K562 (cell line): ENCODE measurements at regions not wholly inside any gene's neighbourhood (a gene's known extent, or its start where the extent isn't known, plus 50 kb on each side); places are given as distances from the start of the nearest gene placed in this dataset.

Experiments used
- ATAC-seq: fragments of 200-7000 bp; cut with Tn5 transposase; 3 replicates; pipeline ENCODE4 v1.9.1; 2020; ENCODE audit warnings: moderate library complexity
- BruUV-seq: library from RNA; stranded (reverse); fragments of 400-500 nt; replicated peaks from 2 replicates; lab custom pipeline; 2021; lab: Mats Ljungman, UMichigan
- CTCF ChIA-PET: fragments of 300-600 bp; formaldehyde crosslinking; extraction: SDS; loops from one replicate; lab custom pipeline; 2021; ENCODE audit warnings: low intra/inter-chr PET ratio; lab: Yijun Ruan, JAX
- POLR2A ChIA-PET: fragments of 300-600, 350-650 bp; sonication (Branson Sonifier 250); formaldehyde crosslinking; extraction: SDS; loops from one replicate; lab custom pipeline; 2021; ENCODE audit warnings: antibody characterized with exemption, inconsistent platforms; lab: Yijun Ruan, JAX
- DNase-seq, 4 experiments: peaks; one replicate each; pipeline versions ENCODE4 v3.0.0 to v3.0.0-alpha.2; 2011 to 2018; ENCODE audit warnings: low spot score in 3 of 4, mixed read lengths in 3 of 4; ENCODE audit errors: extremely low read depth in 1 of 4
- FAIRE-seq: peaks from 2 replicates; lab custom pipeline; 2011; peaks lifted over from hg19 to GRCh38; lab: Jason Lieb, UNC
- H2AFZ ChIP-seq: 2 replicates; pipeline ENCODE4 v1.6.0; 2011; ENCODE audit warnings: low read depth, low read length, control low read depth, inconsistent platforms
- H3K27ac ChIP-seq: fragments of 200-600 bp; 3 replicates; pipeline ENCODE4 v1.8.0; 2011; ENCODE audit warnings: low read depth, mild to moderate bottlenecking, control low read depth, inconsistent platforms, low read length, moderate library complexity, mixed read lengths; ENCODE audit errors: extremely low read depth
- H3K27me3 ChIP-seq, 2 experiments: fragments of 300-600 bp in 1 of 2; 2 replicates in 1 of 2; 3 replicates in 1 of 2; pipeline versions ENCODE4 v1.6.0 to v1.8.0; 2011; ENCODE audit warnings: inconsistent platforms in 2 of 2, low read length in 2 of 2, mild to moderate bottlenecking in 1 of 2, mixed read lengths in 1 of 2, moderate library complexity in 1 of 2; ENCODE audit not compliant: control insufficient read depth in 2 of 2, insufficient read depth in 2 of 2
- H3K36me3 ChIP-seq: fragments of 300-600 bp; 3 replicates; pipeline ENCODE4 v1.8.0; 2011; ENCODE audit warnings: mild to moderate bottlenecking, low read length, inconsistent platforms; ENCODE audit not compliant: control insufficient read depth, insufficient read depth
- H3K4me1 ChIP-seq, 2 experiments: fragments of 200-600 bp in 1 of 2; replicated peaks in 1 of 2; 2 replicates in 1 of 2; 3 replicates in 1 of 2; pipeline versions ENCODE4 v1.5.1 to v1.8.0; 2011; ENCODE audit warnings: inconsistent platforms in 2 of 2, low read length in 2 of 2, mild to moderate bottlenecking in 1 of 2, mixed read lengths in 1 of 2, moderate library complexity in 1 of 2; ENCODE audit not compliant: control insufficient read depth in 2 of 2, insufficient read depth in 2 of 2
- H3K4me2 ChIP-seq: 2 replicates; pipeline ENCODE4 v1.6.1; 2011; ENCODE audit warnings: low read length, control low read depth, inconsistent platforms, mixed read lengths; ENCODE audit not compliant: insufficient read depth
- H3K4me3 ChIP-seq: fragments of 200-600 bp; sonication (generic), shearing (Covaris generic); 2 replicates; pipeline ENCODE4 v1.5.1; 2016; ENCODE audit warnings: control low read depth, inconsistent platforms
- H3K79me2 ChIP-seq: fragments of 200-600 bp; 3 replicates; pipeline ENCODE4 v1.8.0; 2011; ENCODE audit warnings: low read length, inconsistent platforms; ENCODE audit not compliant: control insufficient read depth, insufficient read depth
- H3K9ac ChIP-seq, 2 experiments: 2 replicates each; pipeline versions ENCODE4 v1.6.0 to v1.6.1; 2011; ENCODE audit warnings: low read depth in 2 of 2, low read length in 2 of 2, control low read depth in 1 of 2, inconsistent platforms in 1 of 2, mild to moderate bottlenecking in 1 of 2, mixed read lengths in 1 of 2; ENCODE audit not compliant: insufficient read depth in 1 of 2
- H3K9me1 ChIP-seq: one replicate; pipeline ENCODE4 v1.6.0; 2011; ENCODE audit warnings: inconsistent platforms, mild to moderate bottlenecking, low read length, moderate library complexity; ENCODE audit not compliant: control insufficient read depth, insufficient read depth
- H3K9me3 ChIP-seq: replicated peaks from 2 replicates; pipeline ENCODE4 v1.5.1; 2011; ENCODE audit warnings: low read depth, low read length, inconsistent platforms; ENCODE audit not compliant: control insufficient read depth, insufficient read depth
- H4K20me1 ChIP-seq: replicated peaks from 2 replicates; pipeline ENCODE4 v1.6.1; 2011; ENCODE audit warnings: low read length, inconsistent platforms, mixed read lengths; ENCODE audit not compliant: control insufficient read depth, insufficient read depth
- NR2C2 ChIP-seq, 2 experiments: fragments of 200-800 bp in 1 of 2; sonication (Bioruptor generic) in 1 of 2; sonication (generic) in 1 of 2; formaldehyde crosslinking in 1 of 2; IDR thresholded peaks; 2 replicates each; pipeline versions ENCODE4 v1.6.1 to v1.8.0; 2016 to 2022; ENCODE audit warnings: mild to moderate bottlenecking in 1 of 2, missing compliant biosample characterization in 1 of 2, missing genetic modification characterization in 1 of 2, missing genetic modification reagents in 1 of 2
- SMAD4 ChIP-seq: fragments of 250-450 bp; sonication (Bioruptor Pico); conservative IDR thresholded peaks from 2 replicates; pipeline ENCODE4 v1.8.0; 2021; ENCODE audit warnings: inconsistent platforms, mild to moderate bottlenecking, moderate library complexity
- ZFP30 ChIP-seq: fragments of 250-450 bp; sonication (Bioruptor Pico); IDR thresholded peaks from 2 replicates; pipeline ENCODE4 v1.8.0; 2022; ENCODE audit warnings: moderate library complexity, mild to moderate bottlenecking, inconsistent platforms, borderline replicate concordance
- ZNF217 ChIP-seq: sonication (generic); formaldehyde crosslinking; IDR thresholded peaks from 2 replicates; pipeline ENCODE4 v1.8.0; 2022; ENCODE audit warnings: mild to moderate bottlenecking, missing genetic modification reagents
- ZNF263 ChIP-seq: sonication (generic); formaldehyde crosslinking; IDR thresholded peaks from 2 replicates; pipeline ENCODE4 v1.8.0; 2022; ENCODE audit warnings: mild to moderate bottlenecking, missing genetic modification reagents, borderline replicate concordance
- ZNF41 ChIP-seq: fragments of 250-450 bp; sonication (Bioruptor Pico); conservative IDR thresholded peaks from 2 replicates; pipeline ENCODE4 v1.4.0; 2020; ENCODE audit warnings: mild to moderate bottlenecking
- ZNF699 ChIP-seq: fragments of 250-450 bp; sonication (Bioruptor Pico); IDR thresholded peaks from 2 replicates; pipeline ENCODE4 v1.8.0; 2021; ENCODE audit warnings: mild to moderate bottlenecking, moderate library complexity; ENCODE audit not compliant: insufficient replicate concordance
- ZNF76 ChIP-seq: fragments of 250-450 bp; sonication (Bioruptor Pico); IDR thresholded peaks from 2 replicates; pipeline ENCODE4 v1.4.0; 2020; ENCODE audit warnings: mild to moderate bottlenecking, moderate library complexity, borderline replicate concordance
- WGBS: fragments of 100-300 bp; shearing (Covaris generic); methylation state at CpG from one replicate; pipeline ENCODE4 v1.1.6; 2016; ENCODE audit warnings: low coverage, mixed read lengths; ENCODE audit not compliant: insufficient coverage; ENCODE audit errors: missing lambda C conversion rate; 5-methylcytosine and 5-hydroxymethylcytosine counted together
- in situ Hi-C: fragments of 300-500 bp; cut with MboI; formaldehyde crosslinking; loops from 4 replicates; pipeline ENCODE4 v1.15.0; 2018; ENCODE audit warnings: inconsistent platforms, mixed read lengths
- intact Hi-C: fragments of 100-400 bp; cut with micrococcal nuclease; formaldehyde crosslinking; loops from 2 replicates; pipeline ENCODE4 v1.14.2; 2022

GRCh38 chr10:63761243-63761642 lies 240.0 kb downstream of the REEP3 start:
- no peak overlapping the region for H2AFZ ChIP-seq
- FAIRE-seq (no peak), ATAC-seq (peak; percentile 85), DNase-seq (peak in 1 of 4 experiments; percentile 34)
- H3K9me3 ChIP-seq = no peaks in the 10 kb centered on the region
- H3K36me3 ChIP-seq = no peaks in the 10 kb centered on the region
- POLR2A ChIA-PET = no interaction called here
- H4K20me1 ChIP-seq = no peaks in the 10 kb centered on the region
- in situ Hi-C loops = loop anchor here (25.0 kb wide), 1 partner anchor 1649 kb away; no protein-coding TSS in a partner anchor
- WGBS = 0% methylated on average over 2 of the region's 2 CpGs
- no peak overlapping the region for H3K9ac ChIP-seq
- H3K4me3 ChIP-seq = no peak overlapping the region
- no peaks in the 10 kb centered on the region for H3K4me1 ChIP-seq
- H3K4me2 ChIP-seq = no peak overlapping the region
- no peak overlapping the region for H3K27ac ChIP-seq
- 0 out of 5 replicates have a peak, but pooled peaks cover 2 to 6% of the 10 kb centered on the region in 2 experiments for H3K27me3 ChIP-seq
- no peaks in the 10 kb centered on the region for H3K79me2 ChIP-seq
- CTCF ChIA-PET = no interaction called here
- no peaks in the 10 kb centered on the region for H3K9me1 ChIP-seq
- no peak for TF ChIP-seq ZNF263
- no peak for TF ChIP-seq ZNF699 (CRISPR knock-in tag)
- no peak for TF ChIP-seq ZFP30 (CRISPR knock-in tag)
- no peak for TF ChIP-seq ZNF217
- no peak for TF ChIP-seq ZNF76 (CRISPR knock-in tag)
- no peak for TF ChIP-seq ZNF41
- no peak for TF ChIP-seq SMAD4 (CRISPR knock-in tag)
- TF ChIP-seq NR2C2 (CRISPR knock-in tag; IDR thresholded peaks at IDR 0.05) = no peak
- TF ChIP-seq NR2C2 (tag; IDR thresholded peaks at IDR 0.05) = no peak
- BruUV-seq = no TSS peak
- intact Hi-C loops = no loop called here
